Activated CD8-positive, alpha-beta memory T cell treated with anti-CD3 and anti-CD28 coated beads for 24 hours (primary cell): ENCODE measurements at regions not wholly inside any gene's neighbourhood (a gene's known extent, or its start where the extent isn't known, plus 50 kb on each side); places are given as distances from the start of the nearest gene placed in this dataset.

ENCODE experiments used
- DNase-seq: peaks from one replicate; pipeline ENCODE4 v3.0.0-alpha.2; 2020

DNA sequence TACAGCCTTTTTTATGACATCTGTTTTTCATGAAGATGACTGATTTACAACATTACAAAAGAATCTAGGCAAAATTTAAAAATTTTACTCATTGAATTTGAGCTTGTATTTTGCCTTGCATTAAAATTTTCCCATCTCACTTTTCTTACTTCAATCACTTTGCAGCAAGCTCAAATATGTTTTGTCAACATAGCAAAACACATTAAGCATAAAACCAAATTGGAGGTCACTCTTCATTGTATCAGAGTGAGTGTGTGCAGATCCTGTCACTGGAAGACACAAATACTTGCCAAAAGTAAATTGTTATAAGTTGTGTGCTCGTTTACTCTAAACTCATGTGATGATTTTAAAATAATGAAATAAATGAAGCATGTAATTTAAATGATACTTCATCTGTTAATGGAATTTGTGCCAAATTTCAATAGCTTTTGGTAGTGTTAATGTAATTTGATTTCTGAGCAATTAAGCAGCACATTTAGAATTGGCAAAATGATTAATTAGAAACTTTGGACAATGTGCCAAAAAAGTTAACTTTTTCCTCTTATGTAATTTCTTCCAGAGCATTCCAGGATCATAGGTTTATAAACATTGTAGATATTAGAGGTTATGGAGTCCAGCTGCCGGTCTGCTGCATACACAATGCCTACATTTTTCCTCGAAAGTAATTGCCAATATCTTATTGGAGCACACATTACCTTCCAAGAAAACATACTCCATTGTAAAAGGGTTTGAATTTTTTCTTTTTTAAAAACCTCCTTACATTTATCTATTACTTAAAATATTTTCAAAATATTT lies 1078.2 kb upstream of the LRRTM3 start:
- DNase-seq, result no peak

DNA sequence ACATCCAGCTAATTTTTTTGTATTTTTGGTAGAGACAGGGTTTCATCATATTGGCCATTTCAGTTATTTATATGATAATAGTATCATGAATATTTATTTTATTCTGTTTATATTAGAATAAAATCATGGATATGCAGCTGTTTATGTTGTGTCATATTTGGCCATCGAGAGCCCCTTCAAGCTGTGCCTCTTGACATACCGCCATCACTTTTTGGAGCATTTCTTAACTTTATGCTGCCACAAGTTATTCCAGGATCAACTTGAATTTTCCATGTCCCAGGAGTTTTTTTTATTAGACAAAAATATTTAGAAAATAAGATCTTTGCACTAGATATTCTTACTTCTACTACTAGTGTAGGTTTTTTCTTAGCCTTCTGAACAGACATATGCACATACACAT lies 1067.0 kb upstream of the LRRTM3 start:
- DNase-seq, result no peak

DNA sequence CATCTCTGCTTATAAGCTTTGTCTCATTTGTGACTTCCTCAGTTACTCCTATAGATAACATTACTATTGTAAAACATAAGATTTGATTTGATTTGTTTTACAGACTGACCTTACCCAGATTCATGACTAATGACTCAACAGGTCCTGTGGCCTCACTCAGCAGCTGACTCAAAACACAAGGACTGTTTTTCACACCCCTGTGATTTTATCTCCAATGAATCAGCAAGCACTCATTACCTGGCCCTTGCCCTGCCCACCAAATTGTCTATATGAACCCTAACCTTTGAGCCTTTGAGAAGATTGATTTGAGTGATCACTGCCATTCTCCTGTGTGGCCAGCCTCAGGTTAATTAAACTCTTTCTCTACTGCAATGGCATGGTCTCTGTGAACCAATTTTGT lies 1064.6 kb upstream of the LRRTM3 start:
- no peak for DNase-seq
